ENCODE measurements at regions not wholly inside any gene's neighbourhood (a gene's known extent, or its start where the extent isn't known, plus 50 kb on each side); places are given as distances from the start of the nearest gene placed in this dataset.

DNA sequence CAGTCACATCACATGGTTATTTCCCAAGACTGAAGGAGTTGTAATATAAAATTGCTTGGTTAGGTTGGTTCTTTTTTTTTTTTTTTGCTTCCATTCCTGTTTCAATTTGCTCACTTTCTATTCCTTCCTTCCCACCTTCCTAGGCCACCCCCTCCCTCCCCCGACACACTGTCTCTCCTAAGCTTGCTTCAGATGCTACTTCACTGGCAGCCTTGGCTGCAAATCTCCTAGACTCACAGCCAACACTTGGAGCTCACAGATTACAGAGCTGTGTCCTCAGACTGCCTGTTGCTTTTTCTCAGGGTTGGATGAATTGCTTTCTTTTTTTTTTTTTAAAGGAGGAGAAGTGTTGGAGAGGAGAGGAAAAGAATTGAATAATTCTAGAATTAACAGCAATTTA lies 77.3 kb upstream of the GRIN2B start:
- peaks cover 49% of the 10 kb centered on the region for H3K27me3 ChIP-seq (replicated peaks; ENCODE audit: insufficient read depth, low read depth, low read length, poor library complexity)
- H3K4me1 ChIP-seq (ENCODE audit: insufficient read depth, low read length, poor library complexity, severe bottlenecking), result no peaks in the 10 kb centered on the region
- H3K4me3 ChIP-seq (ENCODE audit: low read depth, low read length, poor library complexity, severe bottlenecking), result no peak overlapping the region
- H3K27ac ChIP-seq (ENCODE audit: low read depth, low read length, poor library complexity, severe bottlenecking), result no peak overlapping the region
- POLR2A ChIA-PET (ENCODE audit: low non-redundant PET), result no interaction called here
- no peaks in the 10 kb centered on the region for H3K9me3 ChIP-seq (ENCODE audit: low read depth, low read length, poor library complexity, severe bottlenecking)
- H3K36me3 ChIP-seq (ENCODE audit: insufficient read depth, low read length, poor library complexity, severe bottlenecking), result no peaks in the 10 kb centered on the region
- TF ChIP-seq EZH2 (IDR thresholded peaks at IDR 0.05; ENCODE audit: borderline replicate concordance, low read depth, low read length, poor library complexity, severe bottlenecking), result no peak
- TF ChIP-seq, protein P1, sequence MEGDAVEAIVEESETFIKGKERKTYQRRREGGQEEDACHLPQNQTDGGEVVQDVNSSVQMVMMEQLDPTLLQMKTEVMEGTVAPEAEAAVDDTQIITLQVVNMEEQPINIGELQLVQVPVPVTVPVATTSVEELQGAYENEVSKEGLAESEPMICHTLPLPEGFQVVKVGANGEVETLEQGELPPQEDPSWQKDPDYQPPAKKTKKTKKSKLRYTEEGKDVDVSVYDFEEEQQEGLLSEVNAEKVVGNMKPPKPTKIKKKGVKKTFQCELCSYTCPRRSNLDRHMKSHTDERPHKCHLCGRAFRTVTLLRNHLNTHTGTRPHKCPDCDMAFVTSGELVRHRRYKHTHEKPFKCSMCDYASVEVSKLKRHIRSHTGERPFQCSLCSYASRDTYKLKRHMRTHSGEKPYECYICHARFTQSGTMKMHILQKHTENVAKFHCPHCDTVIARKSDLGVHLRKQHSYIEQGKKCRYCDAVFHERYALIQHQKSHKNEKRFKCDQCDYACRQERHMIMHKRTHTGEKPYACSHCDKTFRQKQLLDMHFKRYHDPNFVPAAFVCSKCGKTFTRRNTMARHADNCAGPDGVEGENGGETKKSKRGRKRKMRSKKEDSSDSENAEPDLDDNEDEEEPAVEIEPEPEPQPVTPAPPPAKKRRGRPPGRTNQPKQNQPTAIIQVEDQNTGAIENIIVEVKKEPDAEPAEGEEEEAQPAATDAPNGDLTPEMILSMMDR (conservative IDR thresholded peaks at IDR 0.05; ENCODE audit: low read depth, low read length), result no peak
- BruUV-seq (replicated peaks), result no TSS peak
- intact Hi-C loops (cut with micrococcal nuclease; ENCODE audit: unreplicated experiment), result no loop called here
- no peak for DNase-seq (ENCODE audit: low spot score)
- CTCF ChIA-PET, result no interaction called here

DNA sequence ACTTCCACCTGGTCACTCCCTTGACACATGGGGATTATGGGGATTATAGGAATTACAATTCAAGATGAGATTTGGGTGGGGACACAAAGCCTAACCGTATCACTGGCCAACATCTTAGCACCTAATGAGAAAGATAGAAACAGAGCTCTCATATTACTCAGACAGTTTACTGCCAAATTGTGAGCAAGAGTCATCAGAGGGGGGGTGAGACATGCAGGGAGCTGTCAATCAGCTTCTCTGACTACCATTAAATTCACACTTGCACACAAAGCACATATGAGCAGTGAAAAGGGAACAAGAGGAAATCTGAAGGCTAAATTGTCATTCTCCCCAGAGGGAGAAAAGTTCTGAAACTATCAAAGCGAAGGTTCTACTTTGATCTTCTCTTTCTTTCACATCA lies 78.1 kb upstream of the GRIN2B start:
- BruUV-seq (replicated peaks), result no TSS peak
- CTCF ChIA-PET, result no interaction called here
- no peak for TF ChIP-seq EZH2 (IDR thresholded peaks at IDR 0.05; ENCODE audit: borderline replicate concordance, low read depth, low read length, poor library complexity, severe bottlenecking)
- TF ChIP-seq, protein P1 (conservative IDR thresholded peaks at IDR 0.05; ENCODE audit: low read depth, low read length), result no peak
- Histone ChIP-seq H3K4me3 (ENCODE audit: low read depth, low read length, poor library complexity, severe bottlenecking) (no peak overlapping the region), H3K4me1 (ENCODE audit: insufficient read depth, low read length, poor library complexity, severe bottlenecking) (no peaks in the 10 kb centered on the region), H3K9me3 (ENCODE audit: low read depth, low read length, poor library complexity, severe bottlenecking) (no peaks in the 10 kb centered on the region), H3K36me3 (ENCODE audit: insufficient read depth, low read length, poor library complexity, severe bottlenecking) (no peaks in the 10 kb centered on the region), H3K27ac (ENCODE audit: low read depth, low read length, poor library complexity, severe bottlenecking) (no peak overlapping the region), H3K27me3 (replicated peaks; ENCODE audit: insufficient read depth, low read depth, low read length, poor library complexity) (peaks cover 49% of the 10 kb centered on the region)
- POLR2A ChIA-PET (ENCODE audit: low non-redundant PET), result no interaction called here
- DNase-seq (ENCODE audit: low spot score), result no peak
- intact Hi-C loops (cut with micrococcal nuclease; ENCODE audit: unreplicated experiment), result no loop called here

GRCh38 chr12:14065616-14066015 lies 84.2 kb upstream of the GRIN2B start:
- no peak for DNase-seq (ENCODE audit: low spot score)
- no TSS peak for BruUV-seq (replicated peaks)
- no peak overlapping the region for H3K4me3 ChIP-seq (ENCODE audit: low read depth, low read length, poor library complexity, severe bottlenecking)
- no peaks in the 10 kb centered on the region for H3K9me3 ChIP-seq (ENCODE audit: low read depth, low read length, poor library complexity, severe bottlenecking)
- no peaks in the 10 kb centered on the region for H3K36me3 ChIP-seq (ENCODE audit: insufficient read depth, low read length, poor library complexity, severe bottlenecking)
- intact Hi-C loops (cut with micrococcal nuclease; ENCODE audit: unreplicated experiment), result no loop called here
- ChIA-PET CTCF (no interaction called here), POLR2A (ENCODE audit: low non-redundant PET) (no interaction called here)
- no peak for TF ChIP-seq EZH2 (IDR thresholded peaks at IDR 0.05; ENCODE audit: borderline replicate concordance, low read depth, low read length, poor library complexity, severe bottlenecking)
- TF ChIP-seq, protein P1 (conservative IDR thresholded peaks at IDR 0.05; ENCODE audit: low read depth, low read length), result no peak
- H3K27ac ChIP-seq (ENCODE audit: low read depth, low read length, poor library complexity, severe bottlenecking), result no peak overlapping the region
- no peaks in the 10 kb centered on the region for H3K4me1 ChIP-seq (ENCODE audit: insufficient read depth, low read length, poor library complexity, severe bottlenecking)
- peaks cover 19% of the 10 kb centered on the region for H3K27me3 ChIP-seq (replicated peaks; ENCODE audit: insufficient read depth, low read depth, low read length, poor library complexity)

Data from A673 (cell line).